CD4-positive, alpha-beta T cell treated with Interleukin-21 for 1 hour (primary cell): ENCODE measurements at regions not wholly inside any gene's neighbourhood (a gene's known extent, or its start where the extent isn't known, plus 50 kb on each side); places are given as distances from the start of the nearest gene placed in this dataset.
"Not testable (repeated sequence)": the region's sequence is repeated elsewhere in the genome, so short reads cannot be mapped to it uniquely, and the experiment has no call there.

Source experiments
- DNase-seq: peaks from one replicate; pipeline ENCODE4 v3.0.0-alpha.2; 2020

DNA sequence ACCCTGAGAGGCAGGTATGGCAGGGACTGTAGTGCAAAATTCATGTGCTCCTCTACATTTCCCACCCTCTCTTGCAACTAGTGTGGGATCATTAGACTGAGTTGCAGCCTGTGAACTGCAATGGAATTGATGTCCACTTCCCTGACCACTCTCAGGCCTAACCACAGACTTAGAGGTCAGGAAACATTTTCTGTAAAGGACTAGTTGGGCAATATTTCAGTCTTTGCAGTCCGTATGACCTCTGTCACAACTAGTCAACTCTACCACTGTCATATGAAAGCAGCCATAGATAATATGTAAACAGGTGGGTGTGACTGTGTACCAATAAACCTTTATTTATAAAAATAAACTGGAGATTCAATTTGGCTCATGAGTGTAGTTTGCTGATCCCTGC is 134.4 kb upstream of the TOP1 start:
- no peak for DNase-seq

DNA sequence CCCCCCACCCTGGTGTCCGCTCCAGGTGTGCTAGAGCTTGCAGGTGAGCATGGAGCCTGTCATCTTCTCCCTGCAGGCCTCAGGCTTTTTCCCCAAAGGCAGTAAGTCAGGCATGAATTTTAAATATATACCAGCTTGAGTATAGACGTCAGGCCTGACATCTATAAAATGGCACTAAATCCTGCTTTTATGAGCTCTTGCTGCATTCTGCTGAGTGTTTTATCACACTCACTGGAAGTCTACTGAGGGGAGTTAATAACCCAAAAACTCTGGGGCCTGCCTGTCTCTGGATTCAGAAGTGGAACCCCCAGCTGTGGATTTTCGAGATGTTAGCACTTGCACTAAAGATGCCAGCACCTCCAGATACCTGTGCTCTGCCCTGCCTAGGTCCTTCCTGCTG is 133.4 kb upstream of the TOP1 start:
- DNase-seq, result no peak

DNA sequence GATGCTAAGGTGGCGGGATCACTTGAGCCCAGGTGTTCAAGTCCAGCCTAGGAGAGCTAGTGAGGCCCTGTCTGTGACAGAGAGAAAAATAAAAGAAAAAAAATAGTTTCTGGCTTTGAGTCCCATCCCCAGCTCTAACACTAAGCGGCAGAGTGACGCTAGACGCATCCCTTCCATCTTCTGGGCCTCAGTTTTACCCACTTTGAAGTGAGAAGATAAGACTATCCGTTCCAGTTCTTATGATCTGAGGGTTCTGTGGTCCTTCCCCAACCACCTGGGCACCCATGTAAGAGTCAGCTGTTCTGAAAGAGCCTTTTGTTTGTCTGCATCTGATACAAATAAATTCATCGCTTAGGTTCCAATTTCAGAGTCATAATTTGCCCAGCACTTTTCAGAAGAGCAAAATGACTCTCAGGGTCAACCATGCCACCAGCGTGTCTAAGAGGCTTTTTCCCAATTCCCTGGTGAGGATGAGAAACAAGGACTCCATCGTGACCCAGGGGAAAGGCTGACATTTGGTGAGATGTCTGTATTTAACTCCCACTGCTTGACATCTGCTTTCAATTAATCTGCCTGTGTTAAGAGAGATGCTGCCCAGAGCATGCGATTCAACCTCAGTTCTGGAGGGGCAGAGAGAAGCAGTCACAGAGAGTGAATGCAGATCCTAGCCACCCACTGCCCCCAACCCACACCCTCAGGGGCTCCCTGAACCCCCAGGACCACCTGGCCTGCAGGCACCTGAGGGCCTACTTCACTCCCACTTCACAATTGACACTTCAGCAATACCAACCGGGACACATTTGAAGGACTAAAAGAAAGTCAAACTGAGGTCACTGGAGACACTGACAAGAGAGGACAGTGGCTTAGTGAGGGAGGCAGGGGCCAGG is 131.6 kb upstream of the TOP1 start:
- no peak for DNase-seq

GRCh38 chr20:40899344-40899743 is 129.3 kb upstream of the TOP1 start:
- DNase-seq, result no peak

DNA sequence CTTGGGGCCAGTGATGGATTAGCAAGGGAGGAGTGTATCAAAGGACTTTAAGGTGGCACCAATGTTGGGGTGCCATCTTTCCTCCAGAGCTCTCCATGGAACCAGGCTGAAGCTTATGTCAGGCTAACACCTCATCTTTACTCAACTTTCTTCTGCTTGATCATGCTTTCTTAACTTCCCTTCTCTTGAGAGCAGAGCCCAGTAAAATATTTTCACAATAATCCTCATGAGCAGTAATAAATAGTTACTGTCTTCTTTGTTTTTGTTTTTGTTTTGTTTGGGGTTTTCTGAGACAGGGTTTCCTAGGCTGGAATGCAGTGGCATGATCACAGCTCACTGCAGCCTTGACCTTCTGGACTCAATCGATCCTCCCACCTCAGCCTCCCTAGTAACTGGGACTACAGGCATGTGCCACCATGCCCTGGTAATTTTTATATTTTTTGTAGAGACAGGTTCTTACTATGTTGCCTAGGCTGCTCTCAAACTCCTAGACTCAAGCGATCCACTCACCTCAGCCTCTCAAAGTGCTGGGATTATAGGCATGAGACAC is 127.9 kb upstream of the TOP1 start:
- no peak for DNase-seq

DNA sequence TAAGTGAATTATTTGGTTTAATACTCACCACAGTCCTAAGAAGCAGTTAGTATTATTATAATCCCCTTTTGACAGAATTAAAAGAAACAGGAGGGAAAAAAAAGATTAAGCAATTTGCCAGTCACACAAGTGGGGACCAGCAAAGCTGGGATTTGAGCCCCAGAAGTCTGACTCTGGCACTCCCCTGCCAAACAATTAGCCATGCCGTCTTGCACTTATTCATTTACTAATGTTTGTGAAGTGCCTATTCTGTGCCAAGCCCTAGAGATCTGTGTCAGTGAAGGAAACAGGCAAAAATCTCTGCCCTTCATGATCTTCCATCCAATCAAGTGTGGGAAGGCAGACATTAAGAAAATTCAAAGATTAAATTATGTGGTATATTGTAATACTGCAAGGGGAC is 126.0 kb upstream of the TOP1 start:
- DNase-seq, result no peak

- DNase-seq, result no peak
Measured at GRCh38 chr20:40908309-40908708, 120.3 kb upstream of the TOP1 start.

DNA sequence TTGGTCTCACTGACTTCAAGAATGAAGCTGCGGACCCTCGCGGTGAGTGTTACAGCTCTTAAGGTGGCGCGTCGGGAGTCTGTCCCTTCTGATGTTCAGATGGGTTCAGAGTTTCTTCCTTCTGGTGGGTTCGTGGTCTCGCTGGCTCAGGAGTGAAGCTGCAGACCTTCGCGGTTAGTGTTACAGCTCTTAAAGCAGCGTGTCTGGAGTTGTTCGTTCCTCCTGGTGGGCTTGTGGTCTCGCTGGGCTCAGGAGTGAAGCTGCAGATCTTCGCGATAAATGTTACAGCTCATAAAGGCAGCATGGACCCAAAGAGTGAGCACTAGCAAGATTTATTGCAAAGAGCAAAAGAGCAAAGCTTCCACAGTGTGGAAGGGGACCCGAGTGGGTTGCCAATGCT is 119.1 kb upstream of the TOP1 start:
- not testable (repeated sequence) for DNase-seq

- not testable (repeated sequence) for DNase-seq
Measured at GRCh38 chr20:40910436-40910835, 118.2 kb upstream of the TOP1 start.

- DNase-seq, result not testable (repeated sequence)
Measured at GRCh38 chr20:40911152-40911551, 117.5 kb upstream of the TOP1 start.

GRCh38 chr20:40913224-40914185 is 115.1 kb upstream of the TOP1 start:
- DNase-seq, result no peak

DNA sequence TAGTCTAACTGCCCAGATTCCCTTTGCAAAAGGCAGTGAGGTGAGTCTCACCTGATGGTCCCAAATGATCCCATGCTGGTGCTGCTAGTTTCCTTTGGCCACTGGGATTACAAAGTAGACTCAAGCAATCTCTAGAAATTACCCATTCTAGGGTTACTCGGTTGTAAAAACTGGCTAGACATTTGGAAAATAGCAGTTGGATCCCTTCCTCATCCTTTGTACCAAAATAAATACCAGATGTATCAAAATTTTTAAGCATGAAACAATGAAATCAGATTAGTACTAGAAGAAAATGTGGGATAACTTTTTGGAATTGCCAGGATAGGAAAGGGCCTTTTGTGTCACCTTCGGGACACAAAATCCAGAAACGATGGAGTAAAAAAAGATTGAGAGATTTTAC is 112.9 kb upstream of the TOP1 start:
- no peak for DNase-seq

GRCh38 chr20:40916276-40916675 is 112.3 kb upstream of the TOP1 start:
- DNase-seq, result no peak

DNA sequence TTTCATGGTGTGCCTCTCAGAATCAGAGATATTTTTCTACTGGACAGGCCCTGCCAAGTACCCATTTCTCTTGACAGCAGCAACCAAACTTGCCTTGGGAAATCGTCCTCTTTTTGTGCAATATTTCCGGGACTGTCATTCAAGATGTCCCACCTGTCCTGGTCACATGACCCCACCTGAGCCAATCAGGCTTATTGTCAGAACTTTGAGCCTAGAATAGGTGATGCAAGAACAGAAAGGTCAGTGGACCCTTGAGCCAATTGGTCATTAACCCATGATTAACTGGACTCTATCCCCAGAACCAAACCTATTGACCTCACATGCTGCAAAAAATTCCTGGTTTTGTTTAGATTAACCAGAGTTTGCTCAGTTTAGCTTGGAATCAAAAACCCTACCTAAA is 108.3 kb upstream of the TOP1 start:
- no peak for DNase-seq

GRCh38 chr20:40922865-40923264 is 105.8 kb upstream of the TOP1 start:
- no peak for DNase-seq

DNA sequence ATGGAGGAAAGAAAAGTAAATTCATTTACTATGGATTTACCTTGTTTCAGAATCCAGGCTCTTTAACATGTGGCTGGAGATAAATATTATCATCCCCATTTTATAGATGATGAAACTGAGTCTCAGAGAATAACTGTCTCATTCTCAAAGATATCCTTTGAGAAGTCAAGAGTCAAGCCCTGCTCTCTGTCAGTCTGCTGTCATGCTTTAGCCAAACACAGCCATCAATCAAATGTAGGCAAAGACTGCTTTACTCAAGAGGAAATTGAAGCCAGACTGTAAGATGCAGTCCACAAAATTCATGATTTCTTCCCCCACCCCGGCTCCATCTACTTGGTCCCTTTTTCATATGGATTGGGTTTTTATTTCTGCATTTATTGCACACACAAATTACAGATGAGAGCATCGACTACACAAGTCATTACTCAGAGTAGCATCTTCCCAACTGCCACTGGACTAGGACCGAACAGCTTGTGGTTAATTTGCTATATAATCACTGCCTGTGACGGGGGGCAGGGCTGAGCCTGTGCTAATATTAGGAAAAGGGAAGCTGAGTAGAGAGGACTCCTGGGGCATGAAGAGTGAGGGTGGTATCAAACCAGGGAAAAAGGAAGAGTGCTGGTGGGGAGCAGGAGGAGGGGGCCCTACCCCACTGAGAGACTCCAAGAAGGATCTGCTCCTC is 102.7 kb upstream of the TOP1 start:
- DNase-seq, result no peak

- no peak for DNase-seq
Measured at GRCh38 chr20:40926928-40927327, 101.7 kb upstream of the TOP1 start.

- no peak for DNase-seq
Measured at GRCh38 chr20:40930561-40930960, 98.1 kb upstream of the TOP1 start.

GRCh38 chr20:40931410-40932044 is 97.1 kb upstream of the TOP1 start:
- DNase-seq, result no peak

- DNase-seq, result no peak
Measured at GRCh38 chr20:40932436-40932835, 96.2 kb upstream of the TOP1 start.

- no peak for DNase-seq
Measured at GRCh38 chr20:40933758-40934157, 94.9 kb upstream of the TOP1 start.

DNA sequence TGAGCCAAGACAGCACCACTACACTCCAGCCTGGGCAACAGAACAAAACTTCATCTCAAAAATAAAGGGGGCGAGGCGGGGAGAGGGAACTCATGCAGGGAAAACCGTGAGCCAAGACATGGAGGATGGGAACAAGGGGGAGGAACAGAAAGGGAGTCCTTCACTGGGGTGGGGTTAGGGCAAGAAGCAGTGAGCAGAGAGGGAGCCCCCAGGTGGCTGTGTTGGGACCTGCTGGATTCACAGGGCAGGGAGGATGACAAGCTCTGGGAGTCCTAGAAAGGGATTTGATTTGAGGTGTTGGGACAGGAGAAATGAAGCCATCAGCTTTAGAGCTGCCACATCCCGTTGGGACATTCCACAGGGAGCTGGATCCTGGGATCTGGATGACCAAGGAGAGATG is 90.6 kb upstream of the TOP1 start:
- no peak for DNase-seq
